CD4-positive, alpha-beta memory T cell (primary cell): ENCODE measurements at regions not wholly inside any gene's neighbourhood (a gene's known extent, or its start where the extent isn't known, plus 50 kb on each side); places are given as distances from the start of the nearest gene placed in this dataset.
"Not testable (repeated sequence)": the region's sequence is repeated elsewhere in the genome, so short reads cannot be mapped to it uniquely, and the experiment has no call there.

ENCODE experiments used
- CTCF ChIA-PET: fragments of 350-600 bp; sonication (Branson Sonifier 250); formaldehyde crosslinking; loops from one replicate; lab custom pipeline; 2021; ENCODE audit warnings: inconsistent platforms; ENCODE audit not compliant: partially characterized antibody; lab: Charles Lee
- POLR2A ChIA-PET: fragments of 350-600 bp; sonication (Branson Sonifier 250); formaldehyde crosslinking; loops from one replicate; lab custom pipeline; 2021; ENCODE audit not compliant: partially characterized antibody; lab: Charles Lee
- DNase-seq, 5 donors: peaks; one replicate each; pipeline versions ENCODE4 v3.0.0 to v3.0.0-alpha.2; 2020 to 2022; ENCODE audit warnings: mixed read lengths in 1 of 5
- H3K27ac ChIP-seq: one replicate; pipeline ENCODE4 v1.7.0; 2013; ENCODE audit warnings: low read depth, low read length
- H3K27me3 ChIP-seq: 2 replicates; pipeline ENCODE4 v1.7.0; 2013; ENCODE audit warnings: mild to moderate bottlenecking, low read length, moderate library complexity; ENCODE audit not compliant: insufficient read depth
- H3K36me3 ChIP-seq: 2 replicates; pipeline ENCODE4 v1.7.0; 2013; ENCODE audit warnings: mild to moderate bottlenecking, low read length, moderate library complexity; ENCODE audit not compliant: insufficient read depth
- H3K4me1 ChIP-seq: 2 replicates; pipeline ENCODE4 v1.7.0; 2013; ENCODE audit warnings: mild to moderate bottlenecking, low read length, moderate library complexity; ENCODE audit not compliant: insufficient read depth
- H3K4me3 ChIP-seq, 2 donors: one replicate each; pipeline ENCODE4 v1.7.0; 2013; ENCODE audit warnings: low read length in 2 of 2, mild to moderate bottlenecking in 1 of 2
- H3K9me3 ChIP-seq, 2 donors: one replicate each; pipeline ENCODE4 v1.7.0; 2013; ENCODE audit warnings: low read length in 2 of 2, control low read depth in 1 of 2; ENCODE audit not compliant: control insufficient read depth in 1 of 2
- H3K27ac Mint-ChIP-seq, 7 donors: one replicate each; pipeline ENCODE4 v1.8.0; 2020 to 2021; ENCODE audit warnings: mixed read lengths in 7 of 7, mild to moderate bottlenecking in 6 of 7, inconsistent platforms in 3 of 7, moderate library complexity in 3 of 7
- H3K27me3 Mint-ChIP-seq, 2 donors: one replicate each; pipeline ENCODE4 v1.8.0; 2020 to 2021; ENCODE audit warnings: mixed read lengths in 2 of 2
- H3K36me3 Mint-ChIP-seq, 2 donors: one replicate each; pipeline ENCODE4 v1.8.0; 2020 to 2021; ENCODE audit warnings: mixed read lengths in 2 of 2, inconsistent platforms in 1 of 2, mild to moderate bottlenecking in 1 of 2
- H3K4me1 Mint-ChIP-seq, 4 donors: one replicate each; pipeline ENCODE4 v1.8.0; 2020 to 2021; ENCODE audit warnings: mixed read lengths in 4 of 4, mild to moderate bottlenecking in 1 of 4
- H3K4me3 Mint-ChIP-seq, 8 donors: one replicate each; pipeline ENCODE4 v1.8.0; 2020 to 2021; ENCODE audit warnings: mixed read lengths in 8 of 8, mild to moderate bottlenecking in 7 of 8, moderate library complexity in 6 of 8, inconsistent platforms in 3 of 8
- H3K9me3 Mint-ChIP-seq, 8 donors: one replicate each; pipeline ENCODE4 v1.8.0; 2020 to 2021; ENCODE audit warnings: mixed read lengths in 8 of 8, mild to moderate bottlenecking in 5 of 8, inconsistent platforms in 3 of 8, moderate library complexity in 1 of 8
- intact Hi-C: fragments of 100-400 bp; cut with micrococcal nuclease; formaldehyde crosslinking; loops from one replicate; pipeline ENCODE4 v1.15.1; 2023

GRCh38 chr17:22117401-22117800 is 425.1 kb downstream of the KCNJ18 start:
- intact Hi-C loops, H3K27ac Mint-ChIP-seq, H3K4me3 Mint-ChIP-seq: not testable (repeated sequence)

DNA sequence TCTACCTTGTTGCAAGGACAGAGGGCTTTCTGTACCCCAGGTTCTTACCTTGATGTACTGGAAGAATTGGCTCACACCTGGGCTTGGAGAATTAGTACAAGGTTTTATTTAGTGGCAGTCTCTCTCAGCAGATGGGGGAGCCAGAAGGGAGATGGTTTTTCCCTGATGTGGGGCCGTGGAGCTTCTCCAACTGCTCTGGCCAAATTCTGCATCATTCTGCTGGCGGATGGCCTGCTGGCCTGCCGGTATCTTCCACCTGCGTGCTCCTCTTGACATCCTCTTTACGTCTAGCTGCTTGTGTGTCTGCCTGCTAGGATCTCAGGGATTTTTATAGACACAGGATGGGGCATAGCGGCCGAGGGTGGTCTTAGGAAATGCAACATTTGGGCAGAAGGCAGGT is 426.7 kb downstream of the KCNJ18 start:
- H3K4me1 Mint-ChIP-seq, CTCF ChIA-PET: not testable (repeated sequence)

More at GRCh38 chr17:22117401-22117800, 425.1 kb downstream of the KCNJ18 start:
- H3K27ac ChIP-seq, H3K4me1 Mint-ChIP-seq, H3K27me3 ChIP-seq, CTCF ChIA-PET, H3K9me3 ChIP-seq, DNase-seq, H3K27me3 Mint-ChIP-seq, H3K4me3 ChIP-seq, POLR2A ChIA-PET, H3K4me1 ChIP-seq, H3K36me3 ChIP-seq, H3K36me3 Mint-ChIP-seq: not testable (repeated sequence)
- peaks cover 0 to 19% (median 3%) of the 10 kb centered on the region in 8 donors for H3K9me3 Mint-ChIP-seq

DNA sequence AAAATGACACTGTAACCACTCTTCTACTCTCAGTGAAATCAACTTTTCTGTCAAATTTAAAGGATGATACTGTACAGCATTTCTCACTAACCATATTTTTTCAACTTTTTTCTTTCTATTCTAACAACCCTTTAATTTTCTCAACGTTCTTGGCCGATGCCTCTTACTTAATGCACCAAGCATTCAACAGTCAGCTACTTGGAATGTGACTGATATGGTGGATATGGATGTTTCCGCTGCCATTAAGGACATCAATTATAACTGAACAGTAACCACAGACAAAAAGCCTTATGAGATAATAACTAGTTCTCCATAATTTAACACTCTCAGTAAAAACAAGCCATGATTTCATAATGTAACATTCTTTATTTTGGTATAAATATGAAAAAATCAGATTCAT is 427.4 kb downstream of the KCNJ18 start:
- CTCF ChIA-PET = not testable (repeated sequence)
- H3K9me3 Mint-ChIP-seq = peaks cover 0 to 15% (median 2%) of the 10 kb centered on the region in 8 donors

More for the DNA sequence above, 426.7 kb downstream of the KCNJ18 start:
- intact Hi-C loops, H3K27ac ChIP-seq, H3K36me3 ChIP-seq, H3K4me1 ChIP-seq, H3K36me3 Mint-ChIP-seq, H3K27ac Mint-ChIP-seq, H3K27me3 ChIP-seq, H3K4me3 Mint-ChIP-seq, H3K9me3 ChIP-seq, H3K4me3 ChIP-seq, H3K27me3 Mint-ChIP-seq, DNase-seq, POLR2A ChIA-PET: not testable (repeated sequence)
- peaks cover 0 to 15% (median 2%) of the 10 kb centered on the region in 8 donors for H3K9me3 Mint-ChIP-seq

GRCh38 chr17:22123536-22124281 is 431.4 kb downstream of the KCNJ18 start:
- no peak overlapping the region for H3K27ac ChIP-seq
- intact Hi-C loops = no loop called here
- H3K27me3 ChIP-seq = no peaks in the 10 kb centered on the region
- H3K36me3 ChIP-seq = no peaks in the 10 kb centered on the region
- no peaks in the 10 kb centered on the region for H3K4me1 ChIP-seq
- Mint-ChIP-seq H3K27ac (no peak overlapping the region), H3K4me3 (no peak overlapping the region), H3K9me3 (peaks cover 0 to 13% (median 0%) of the 10 kb centered on the region in 8 donors), H3K27me3 (no peaks in the 10 kb centered on the region), H3K4me1 (no peaks in the 10 kb centered on the region), H3K36me3 (no peaks in the 10 kb centered on the region)
- H3K4me3 ChIP-seq = no peak overlapping the region
- POLR2A ChIA-PET = no interaction called here
- DNase-seq = no peak
- H3K9me3 ChIP-seq = no peaks in the 10 kb centered on the region
- CTCF ChIA-PET = no interaction called here

More for the DNA sequence above, 427.4 kb downstream of the KCNJ18 start:
- H3K27me3 ChIP-seq, H3K27me3 Mint-ChIP-seq, DNase-seq, H3K36me3 Mint-ChIP-seq, H3K4me3 ChIP-seq, H3K4me1 Mint-ChIP-seq, H3K27ac ChIP-seq, intact Hi-C loops, POLR2A ChIA-PET, H3K4me1 ChIP-seq, H3K36me3 ChIP-seq, H3K4me3 Mint-ChIP-seq, H3K9me3 ChIP-seq, H3K27ac Mint-ChIP-seq: not testable (repeated sequence)

DNA sequence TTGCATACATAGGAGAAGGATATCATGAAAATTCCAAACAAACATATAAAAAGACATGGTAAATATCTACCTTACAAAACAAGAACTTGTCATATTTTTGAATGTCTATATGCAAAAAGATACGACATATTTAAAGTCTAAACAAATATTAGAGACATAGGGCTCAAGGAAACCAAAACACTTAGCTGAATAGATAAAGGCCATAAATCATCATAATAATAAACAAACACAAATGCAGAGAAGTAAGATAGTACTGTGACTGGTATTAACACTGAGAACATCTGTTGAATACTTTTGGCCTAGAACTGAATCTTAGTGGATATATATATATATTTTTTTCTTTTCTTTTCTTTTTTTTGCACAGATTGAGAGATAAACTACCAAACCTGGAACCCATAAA is 435.8 kb downstream of the KCNJ18 start:
- Mint-ChIP-seq H3K4me1 (no peaks in the 10 kb centered on the region), H3K27ac (no peak overlapping the region), H3K9me3 (peaks cover 3 to 37% (median 25%) of the 10 kb centered on the region in 8 donors), H3K4me3 (no peak overlapping the region), H3K36me3 (no peaks in the 10 kb centered on the region), H3K27me3 (no peaks in the 10 kb centered on the region)
- Histone ChIP-seq H3K27me3 (no peaks in the 10 kb centered on the region), H3K36me3 (no peaks in the 10 kb centered on the region), H3K9me3 (no peaks in the 10 kb centered on the region), H3K27ac (no peak overlapping the region), H3K4me3 (no peak overlapping the region), H3K4me1 (no peaks in the 10 kb centered on the region)
- intact Hi-C loops = no loop called here
- DNase-seq = no peak
- ChIA-PET POLR2A (no interaction called here), CTCF (no interaction called here)

GRCh38 chr17:22128723-22129122 is 436.4 kb downstream of the KCNJ18 start:
- no peaks in the 10 kb centered on the region for H3K36me3 Mint-ChIP-seq
- H3K4me1 Mint-ChIP-seq = no peaks in the 10 kb centered on the region
- DNase-seq = no peak
- Histone ChIP-seq H3K27ac (no peak overlapping the region), H3K9me3 (no peaks in the 10 kb centered on the region), H3K27me3 (no peaks in the 10 kb centered on the region), H3K4me1 (no peaks in the 10 kb centered on the region), H3K4me3 (no peak overlapping the region), H3K36me3 (no peaks in the 10 kb centered on the region)
- H3K27ac Mint-ChIP-seq = no peak overlapping the region
- no peaks in the 10 kb centered on the region for H3K27me3 Mint-ChIP-seq
- ChIA-PET CTCF (no interaction called here), POLR2A (no interaction called here)
- intact Hi-C loops = no loop called here
- peaks cover 3 to 41% (median 25%) of the 10 kb centered on the region in 8 donors for H3K9me3 Mint-ChIP-seq
- no peak overlapping the region for H3K4me3 Mint-ChIP-seq

- H3K27ac Mint-ChIP-seq, H3K27me3 Mint-ChIP-seq, intact Hi-C loops, H3K36me3 ChIP-seq, H3K4me1 Mint-ChIP-seq, H3K27ac ChIP-seq, POLR2A ChIA-PET, DNase-seq, H3K4me1 ChIP-seq, H3K27me3 ChIP-seq, H3K9me3 ChIP-seq, H3K4me3 Mint-ChIP-seq, H3K4me3 ChIP-seq, H3K36me3 Mint-ChIP-seq, CTCF ChIA-PET: not testable (repeated sequence)
- peaks cover 3 to 47% (median 25%) of the 10 kb centered on the region in 8 donors for H3K9me3 Mint-ChIP-seq
These were observed 437.6 kb downstream of the KCNJ18 start for GRCh38 chr17:22129920-22130319.
